GF-D8 (cell line): ENCODE measurements at regions not wholly inside any gene's neighbourhood (a gene's known extent, or its start where the extent isn't known, plus 50 kb on each side); places are given as distances from the start of the nearest gene placed in this dataset.

Experiments used
- DNase-seq: peaks from one replicate; lab custom pipeline; 2025; lab: John Stamatoyannopoulos, UW

GRCh38 chr11:119982517-119983239 lies 155.2 kb downstream of the TRIM29 start:
- no peak for DNase-seq

GRCh38 chr11:119980431-119980830 lies 157.5 kb downstream of the TRIM29 start:
- no peak for DNase-seq

- no peak for DNase-seq
Observed at GRCh38 chr11:119979701-119980100, 158.2 kb downstream of the TRIM29 start.

- DNase-seq, result no peak
Observed at GRCh38 chr11:119978696-119979095, 159.2 kb downstream of the TRIM29 start.

- no peak for DNase-seq
Observed at GRCh38 chr11:119977881-119978280, 160.0 kb downstream of the TRIM29 start.

GRCh38 chr11:119977561-119977860 lies 160.4 kb downstream of the TRIM29 start:
- DNase-seq, result no peak

- no peak for DNase-seq
Observed at GRCh38 chr11:119976805-119977560, 160.9 kb downstream of the TRIM29 start.

- DNase-seq, result no peak
Observed at GRCh38 chr11:119975561-119976152, 162.3 kb downstream of the TRIM29 start.

GRCh38 chr11:119974467-119974866 lies 163.4 kb downstream of the TRIM29 start:
- no peak for DNase-seq

GRCh38 chr11:119974051-119974450 lies 163.9 kb downstream of the TRIM29 start:
- DNase-seq, result no peak

- no peak for DNase-seq
Observed at GRCh38 chr11:119972281-119972680, 165.6 kb downstream of the TRIM29 start.

- DNase-seq, result no peak
Observed at GRCh38 chr11:119970555-119971304, 167.2 kb downstream of the TRIM29 start.

GRCh38 chr11:119964136-119965025 lies 173.5 kb downstream of the TRIM29 start:
- DNase-seq, result no peak

- no peak for DNase-seq
Observed at GRCh38 chr11:119957951-119958350, 180.0 kb downstream of the TRIM29 start.

GRCh38 chr11:119952441-119952840 lies 185.5 kb downstream of the TRIM29 start:
- no peak for DNase-seq

GRCh38 chr11:119943298-119943655 lies 194.6 kb downstream of the TRIM29 start:
- DNase-seq, result no peak

GRCh38 chr11:119942583-119943297 lies 195.2 kb downstream of the TRIM29 start:
- no peak for DNase-seq

- DNase-seq, result no peak
Observed at GRCh38 chr11:119941636-119942411, 196.1 kb downstream of the TRIM29 start.

GRCh38 chr11:119941171-119941570 lies 196.7 kb downstream of the TRIM29 start:
- no peak for DNase-seq

GRCh38 chr11:119940401-119940976 lies 197.4 kb downstream of the TRIM29 start:
- no peak for DNase-seq
